ENCODE measurements at regions not wholly inside any gene's neighbourhood (a gene's known extent, or its start where the extent isn't known, plus 50 kb on each side); places are given as distances from the start of the nearest gene placed in this dataset.

- CTCF ChIA-PET = interaction anchor here (1.0 kb wide), 1 partner anchor 24 kb away, joined by 3 read pairs; no protein-coding TSS in a partner anchor
- TF ChIP-seq ZNF317 (CRISPR knock-in tag; IDR thresholded peaks at IDR 0.05; ENCODE audit: borderline replicate concordance, low read depth) (no peak), PRRX2 (CRISPR knock-in tag; IDR thresholded peaks at IDR 0.05) (no peak), ESRRA (CRISPR knock-in tag; IDR thresholded peaks at IDR 0.05; ENCODE audit: borderline replicate concordance) (no peak), FOXK1 (CRISPR knock-in tag; IDR thresholded peaks at IDR 0.05) (no peak), ZSCAN18 (CRISPR knock-in tag; IDR thresholded peaks at IDR 0.05) (no peak), AR (CRISPR knock-in tag; IDR thresholded peaks at IDR 0.05) (no peak), GTF2I (CRISPR knock-in tag; conservative IDR thresholded peaks at IDR 0.05) (no peak), NR1H2 (CRISPR knock-in tag; IDR thresholded peaks at IDR 0.05) (no peak), ELF4 (CRISPR knock-in tag; IDR thresholded peaks at IDR 0.05; ENCODE audit: low read depth) (no peak), RORB (CRISPR knock-in tag; IDR thresholded peaks at IDR 0.05) (no peak), E2F1 (CRISPR knock-in tag; IDR thresholded peaks at IDR 0.05) (no peak), ATF2 (CRISPR knock-in tag; IDR thresholded peaks at IDR 0.05; ENCODE audit: borderline replicate concordance, low read depth) (no peak), HMGXB4 (CRISPR knock-in tag; IDR thresholded peaks at IDR 0.05) (no peak), IRF2 (CRISPR knock-in tag; IDR thresholded peaks at IDR 0.05; ENCODE audit: borderline replicate concordance, low read depth) (no peak)
Observed at GRCh38 chr19:29098091-29098490, 114.9 kb downstream of the UQCRFS1 start.

GRCh38 chr19:29096896-29097295, 116.1 kb downstream of the UQCRFS1 start:
- Mint-ChIP-seq H3K36me3 (no peaks in the 10 kb centered on the region), H3K4me3 (no peak overlapping the region), H3K9me3 (peaks cover 16% of the 10 kb centered on the region), H3K4me1 (peaks cover 7% of the 10 kb centered on the region), H3K27me3 (ENCODE audit: low read depth) (no peaks in the 10 kb centered on the region; the same call in 1 of the 2 replicates), H3K27ac (no peak overlapping the region)
- ChIA-PET POLR2A (no interaction called here), CTCF (interaction anchor here (1.9 kb wide), 1 partner anchor 12 kb away, joined by 9 read pairs; no protein-coding TSS in a partner anchor)
- TF ChIP-seq E2F4 (CRISPR knock-in tag; IDR thresholded peaks at IDR 0.05; ENCODE audit: borderline replicate concordance, low read depth) (no peak), CDX4 (CRISPR knock-in tag; IDR thresholded peaks at IDR 0.05; ENCODE audit: borderline replicate concordance) (no peak)
- DNase-seq (ENCODE audit: low spot score) (no peak), ATAC-seq (no peak)

More at GRCh38 chr19:29098091-29098490, 114.9 kb downstream of the UQCRFS1 start:
- H3K4me3 Mint-ChIP-seq = no peak overlapping the region
- peaks cover 28% of the 10 kb centered on the region for H3K9me3 Mint-ChIP-seq
- DNase-seq (ENCODE audit: low spot score) (no peak), ATAC-seq (no peak)
- POLR2A ChIA-PET = no interaction called here
- H3K36me3 Mint-ChIP-seq = peaks cover 3% of the 10 kb centered on the region; the same call in 1 of the 2 replicates
- peaks cover 7% of the 10 kb centered on the region for H3K4me1 Mint-ChIP-seq
- no peaks in the 10 kb centered on the region; the same call in 1 of the 2 replicates for H3K27me3 Mint-ChIP-seq (ENCODE audit: low read depth)
- no peak overlapping the region for H3K27ac Mint-ChIP-seq

Data from WTC11 (cell line).